ENCODE measurements at regions not wholly inside any gene's neighbourhood (a gene's known extent, or its start where the extent isn't known, plus 50 kb on each side); places are given as distances from the start of the nearest gene placed in this dataset.
A peak's percentile ranks its signal among the peaks of the same experiment; 100 is the strongest.

DNA sequence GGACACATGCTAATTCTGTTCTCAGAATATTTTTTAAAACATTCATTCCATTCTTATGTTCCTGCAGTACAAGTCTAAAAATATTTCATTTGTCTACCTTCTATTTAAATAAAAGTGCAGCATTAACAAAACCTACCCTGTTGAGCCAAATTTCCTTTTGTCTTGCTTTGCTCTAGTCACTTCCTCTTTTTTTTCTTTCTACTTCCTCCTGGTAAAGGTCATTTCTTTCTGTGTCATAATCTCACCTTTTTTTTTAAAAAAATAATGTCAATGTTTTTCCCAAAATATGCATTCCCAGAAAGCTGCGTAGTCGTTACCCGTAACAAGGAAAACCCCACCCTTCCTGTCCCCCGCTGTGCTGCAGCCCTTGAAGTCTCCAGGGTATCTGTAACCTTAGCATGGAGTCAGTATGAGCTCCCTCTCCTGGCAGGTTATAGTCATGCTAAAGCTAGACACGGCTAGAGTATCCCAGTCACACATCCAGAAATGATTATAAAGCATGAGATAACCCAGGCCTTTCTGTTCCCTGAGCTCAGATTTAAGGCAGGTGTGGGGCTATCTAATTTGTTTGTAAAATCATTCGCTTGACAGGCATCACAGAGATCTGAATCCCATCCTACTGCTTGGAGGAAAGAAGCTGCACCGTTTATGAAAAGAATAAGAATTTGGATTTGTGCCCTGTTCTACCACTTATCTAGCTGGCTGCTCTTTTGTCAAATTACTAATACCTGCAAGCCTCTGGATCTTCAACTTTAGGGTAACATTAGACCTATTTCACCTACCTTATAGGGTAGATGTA, 51.1 kb upstream of the EED start:
- intact Hi-C loops (cut with DNase I), result loop anchor here (1.0 to 2.0 kb wide), 3 partner anchors 19 to 151 kb away; partner anchors contain the start of gene PICALM
- ATAC-seq (peak; percentile 98), DNase-seq (ENCODE audit: missing footprints) (peak; percentile 74)

DNA sequence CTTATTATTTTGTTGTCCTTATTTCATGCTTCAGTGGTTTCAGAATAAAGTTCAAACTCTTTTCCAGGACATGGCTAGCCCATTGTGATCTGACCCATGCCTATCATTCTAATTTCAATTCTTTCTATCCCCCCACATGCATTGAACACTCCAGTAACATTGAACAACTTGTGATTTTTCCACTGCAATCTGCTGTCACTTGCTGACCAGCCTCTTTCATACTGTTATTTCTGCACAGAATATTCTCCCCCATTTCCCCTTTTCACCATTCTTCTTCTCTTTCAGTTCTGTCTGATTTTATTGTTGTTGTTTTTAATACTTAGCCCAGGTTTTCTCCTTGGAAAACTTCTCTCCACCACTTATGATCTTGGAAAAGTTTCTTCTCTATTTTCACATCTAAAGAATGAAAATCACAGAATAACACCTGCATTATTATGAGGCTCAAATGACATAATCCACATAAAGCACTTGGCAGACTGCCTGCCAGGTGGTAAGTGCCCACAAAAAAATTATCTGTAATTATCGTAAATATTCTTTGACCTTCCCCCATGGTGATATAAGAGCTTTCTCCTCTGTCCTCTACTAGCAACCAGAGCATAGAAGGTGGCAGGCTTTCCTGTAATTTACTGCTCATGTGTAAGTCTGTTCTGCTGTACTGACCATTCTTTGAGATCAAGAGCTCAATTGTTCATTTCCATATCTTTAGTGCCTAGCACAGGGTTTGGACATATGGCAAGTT, 51.9 kb upstream of the EED start:
- DNase-seq (ENCODE audit: missing footprints) (no peak), ATAC-seq (no peak)
- intact Hi-C loops (cut with DNase I), result loop anchor here (1.0 to 2.0 kb wide), 3 partner anchors 18 to 150 kb away; partner anchors contain the start of gene PICALM

- intact Hi-C loops (cut with DNase I), result loop anchor here (2.0 kb wide), 1 partner anchor 17 kb away; no protein-coding TSS in a partner anchor
- DNase-seq (ENCODE audit: missing footprints) (no peak), ATAC-seq (no peak)
These were observed 52.7 kb upstream of the EED start for GRCh38 chr11:86191874-86192273.

GRCh38 chr11:86187027-86187426, 57.5 kb upstream of the EED start:
- intact Hi-C loops (cut with DNase I), result no loop called here
- no peak for DNase-seq (ENCODE audit: missing footprints)
- no peak for ATAC-seq

DNA sequence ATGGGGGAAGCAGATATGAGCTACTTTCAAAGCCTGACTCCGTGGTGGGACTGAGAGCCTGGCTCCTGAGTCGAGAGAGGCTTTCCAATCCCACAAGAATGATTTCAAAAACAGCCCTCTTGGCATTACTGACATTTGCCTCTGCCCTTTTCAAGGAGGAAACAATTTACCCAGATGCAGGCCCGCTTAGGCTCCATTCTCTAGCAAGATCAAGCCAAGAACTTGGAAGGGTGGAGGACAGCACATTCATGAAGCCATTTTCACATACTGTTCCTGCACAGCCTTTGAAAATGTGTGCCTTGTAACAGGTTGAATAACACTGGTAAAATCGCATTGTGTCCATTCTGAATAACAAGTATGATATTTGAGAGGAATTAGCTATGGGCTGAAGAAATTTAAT, 58.2 kb upstream of the EED start:
- intact Hi-C loops (cut with DNase I), result no loop called here
- ATAC-seq (no peak), DNase-seq (ENCODE audit: missing footprints) (no peak)

- ATAC-seq (peak; percentile 34), DNase-seq (ENCODE audit: missing footprints) (no peak)
- intact Hi-C loops (cut with DNase I), result no loop called here
These were observed 59.2 kb upstream of the EED start for GRCh38 chr11:86185381-86185750.

DNA sequence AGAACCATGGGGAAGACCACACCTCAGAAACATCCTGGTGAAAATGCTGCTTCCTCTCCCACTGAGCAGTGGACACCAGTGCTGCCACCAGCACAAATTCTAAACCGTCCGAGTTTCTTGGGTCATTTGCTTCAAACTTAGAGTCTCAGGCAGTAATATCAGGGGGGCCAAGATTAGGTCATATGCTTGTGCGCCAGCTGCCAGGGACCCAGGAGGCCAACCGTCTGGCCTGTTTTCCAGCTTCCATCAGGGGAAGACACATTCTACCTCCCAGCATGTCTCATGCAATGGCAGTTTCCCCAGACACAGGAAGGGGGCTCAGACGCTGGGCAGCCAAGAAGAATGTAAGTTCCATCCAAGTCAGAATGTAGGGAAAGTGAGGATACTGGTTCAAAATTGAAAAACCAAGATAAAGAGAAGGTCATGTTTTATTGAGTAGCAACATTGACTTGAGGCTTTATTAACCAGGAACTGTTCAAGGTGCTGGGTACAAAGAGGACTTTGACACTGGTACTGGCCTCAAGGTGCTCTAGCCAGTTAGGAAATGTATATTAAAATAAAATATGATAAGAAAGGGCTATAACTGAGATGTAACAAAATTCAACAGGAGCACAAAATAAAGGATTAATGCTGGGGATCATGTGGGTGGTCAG, 59.7 kb upstream of the EED start:
- ATAC-seq, result peak; percentile 34
- intact Hi-C loops (cut with DNase I), result no loop called here
- DNase-seq (ENCODE audit: missing footprints), result peak; percentile 52

- no peak for DNase-seq (ENCODE audit: missing footprints)
- ATAC-seq, result no peak
- intact Hi-C loops (cut with DNase I), result no loop called here
These were observed 60.9 kb upstream of the EED start for GRCh38 chr11:86183694-86184093.

- ATAC-seq (peak; percentile 28), DNase-seq (ENCODE audit: missing footprints) (no peak)
- intact Hi-C loops (cut with DNase I), result no loop called here
These were observed 61.5 kb upstream of the EED start for GRCh38 chr11:86182976-86183584.

GRCh38 chr11:86181379-86181778, 63.2 kb upstream of the EED start:
- DNase-seq (ENCODE audit: missing footprints) (no peak), ATAC-seq (no peak)
- intact Hi-C loops (cut with DNase I), result no loop called here

DNA sequence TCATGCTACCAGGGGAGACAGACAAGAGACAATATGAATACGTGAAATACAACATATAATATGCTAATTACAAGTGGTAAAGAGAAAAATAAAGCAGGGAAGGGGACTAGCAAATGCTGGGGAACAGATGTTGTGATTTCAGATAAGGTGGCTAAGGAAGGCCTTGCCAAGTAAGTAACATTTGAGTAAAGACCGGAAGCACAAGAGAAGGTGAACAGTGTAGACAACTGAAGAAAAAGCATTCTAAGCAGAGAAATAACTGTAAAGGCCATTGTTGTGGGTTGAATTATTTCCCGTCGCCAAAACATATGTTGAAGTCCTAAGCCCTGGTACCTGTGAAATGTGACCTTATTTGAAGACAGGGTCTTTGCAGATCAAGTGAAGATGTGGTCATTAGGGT, 63.7 kb upstream of the EED start:
- intact Hi-C loops (cut with DNase I), result no loop called here
- ATAC-seq (no peak), DNase-seq (ENCODE audit: missing footprints) (no peak)

GRCh38 chr11:86180423-86180822, 64.1 kb upstream of the EED start:
- ATAC-seq, result no peak
- DNase-seq (ENCODE audit: missing footprints), result no peak
- intact Hi-C loops (cut with DNase I), result no loop called here

GRCh38 chr11:86179646-86180064, 64.9 kb upstream of the EED start:
- ATAC-seq (no peak), DNase-seq (ENCODE audit: missing footprints) (no peak)
- intact Hi-C loops (cut with DNase I), result no loop called here

GRCh38 chr11:86177302-86177701, 67.3 kb upstream of the EED start:
- no peak for DNase-seq (ENCODE audit: missing footprints)
- intact Hi-C loops (cut with DNase I), result no loop called here
- ATAC-seq, result no peak

- DNase-seq (ENCODE audit: missing footprints) (no peak), ATAC-seq (no peak)
- intact Hi-C loops (cut with DNase I), result no loop called here
These were observed 68.2 kb upstream of the EED start for GRCh38 chr11:86176165-86176884.

DNA sequence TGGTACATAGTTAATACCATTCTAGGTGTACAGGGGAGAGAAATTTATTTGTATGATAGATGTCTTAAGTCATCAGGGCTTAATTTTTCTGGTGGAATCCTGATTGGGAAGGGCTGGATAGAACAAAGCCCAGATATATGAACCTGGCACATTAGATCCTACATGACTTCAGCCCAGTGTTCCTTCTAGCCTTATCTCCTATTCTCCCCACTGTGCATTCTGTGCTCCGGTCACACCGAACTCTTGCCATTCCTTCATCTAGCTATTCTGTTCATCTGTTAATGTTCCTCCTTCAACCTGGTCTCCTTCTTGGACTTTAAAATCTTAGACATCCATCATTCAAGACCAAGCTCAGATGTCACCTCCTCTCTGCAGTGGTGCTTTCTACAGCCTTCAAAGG, 68.9 kb upstream of the EED start:
- intact Hi-C loops (cut with DNase I), result loop anchor here (2.0 kb wide), 1 partner anchor 17 kb away; no protein-coding TSS in a partner anchor
- DNase-seq (ENCODE audit: missing footprints) (no peak), ATAC-seq (no peak)

DNA sequence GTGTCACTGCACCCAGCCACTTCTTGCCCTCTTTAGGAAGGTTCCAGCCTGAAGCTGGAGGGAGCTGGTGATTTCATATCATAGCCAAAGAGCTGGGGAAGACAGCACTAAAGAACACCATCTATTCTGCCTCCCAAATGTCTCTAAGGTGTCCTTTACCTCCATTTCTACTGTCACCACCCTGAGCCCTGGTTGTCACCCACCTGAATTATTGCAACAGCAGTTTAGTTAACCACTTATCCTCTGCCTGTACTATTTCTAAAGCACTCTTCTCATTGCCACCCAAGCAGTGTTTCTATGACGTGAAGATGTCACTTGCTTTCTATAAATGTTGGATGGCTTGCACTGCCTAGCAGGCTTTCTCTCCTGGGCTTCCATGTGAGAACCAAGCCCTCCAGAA, 69.4 kb upstream of the EED start:
- no peak for ATAC-seq
- intact Hi-C loops (cut with DNase I), result loop anchor here (2.0 kb wide), 1 partner anchor 18 kb away; no protein-coding TSS in a partner anchor
- no peak for DNase-seq (ENCODE audit: missing footprints)

Measured in Right ventricle myocardium inferior (tissue), 1 donor.